ENCODE measurements at regions not wholly inside any gene's neighbourhood (a gene's known extent, or its start where the extent isn't known, plus 50 kb on each side); places are given as distances from the start of the nearest gene placed in this dataset.

- TF ChIP-seq EGR1 (IDR thresholded peaks at IDR 0.05; ENCODE audit: low read depth in 2 of 2), result peak in 1 of 2 donors; percentile 41
- peak; percentile 17 to 49 for TF ChIP-seq JUND (IDR thresholded peaks at IDR 0.05)
- no peak for TF ChIP-seq HNF4A (conservative IDR thresholded peaks at IDR 0.05)
- TF ChIP-seq GABPA (IDR thresholded peaks at IDR 0.05 in 1 of 2, conservative IDR thresholded peaks at IDR 0.05 in 1 of 2), result no peak
- H3K9me3 ChIP-seq (ENCODE audit: control insufficient read depth in 4 of 4, low read length in 3 of 4), result no peaks in the 10 kb centered on the region
- peak overlapping the region in 1 of 3 donors; percentile 43 for H3K4me3 ChIP-seq (ENCODE audit: low read depth in 1 of 3, low read length in 3 of 3)
- H3K36me3 ChIP-seq (ENCODE audit: control insufficient read depth in 4 of 4, insufficient read depth in 3 of 4, low read depth in 1 of 4, low read length in 3 of 4), result no peaks in the 10 kb centered on the region
- WGBS, result 21% methylated on average over 7 of the region's 7 CpGs
- H3K9ac ChIP-seq (ENCODE audit: low read depth in 1 of 2, low read length in 2 of 2), result peak overlapping the region; percentile 3 to 80
- no peak for DNase-seq (ENCODE audit: low spot score)
- H3K27ac ChIP-seq (ENCODE audit: low read depth in 1 of 2, low read length in 2 of 2), result peak overlapping the region; percentile 93 to 98
- H3K4me1 ChIP-seq (ENCODE audit: control insufficient read depth in 4 of 4, insufficient read depth in 4 of 4, low read length in 3 of 4), result peaks cover 6 to 19% (median 14%) of the 10 kb centered on the region in 4 donors
- no peaks in the 10 kb centered on the region for H3K27me3 ChIP-seq (ENCODE audit: control insufficient read depth in 4 of 4, insufficient read depth in 4 of 4, low read length in 3 of 4)
Measured at GRCh38 chr13:24075137-24075975, 85.2 kb upstream of the SPATA13 start.

- DNase-seq (ENCODE audit: low spot score), result no peak
- H3K4me3 ChIP-seq (ENCODE audit: low read depth in 1 of 3, low read length in 3 of 3), result peak overlapping the region in 1 of 3 donors; percentile 43
- 20% methylated on average over 3 of the region's 3 CpGs for WGBS
Measured at GRCh38 chr13:24076109-24076508, 84.4 kb upstream of the SPATA13 start.

More at GRCh38 chr13:24076109-24076508, 84.4 kb upstream of the SPATA13 start:
- H3K9ac ChIP-seq (ENCODE audit: low read depth in 1 of 2, low read length in 2 of 2), result peak overlapping the region; percentile 3 to 80
- peak overlapping the region; percentile 93 to 98 for H3K27ac ChIP-seq (ENCODE audit: low read depth in 1 of 2, low read length in 2 of 2)
- no peaks in the 10 kb centered on the region for H3K36me3 ChIP-seq (ENCODE audit: control insufficient read depth in 4 of 4, insufficient read depth in 3 of 4, low read depth in 1 of 4, low read length in 3 of 4)
- H3K9me3 ChIP-seq (ENCODE audit: control insufficient read depth in 4 of 4, low read length in 3 of 4), result no peaks in the 10 kb centered on the region
- H3K27me3 ChIP-seq (ENCODE audit: control insufficient read depth in 4 of 4, insufficient read depth in 4 of 4, low read length in 3 of 4), result no peaks in the 10 kb centered on the region
- TF ChIP-seq RAD21 (IDR thresholded peaks at IDR 0.05) (peak; percentile 53 to 55), CTCF (IDR thresholded peaks at IDR 0.05; ENCODE audit: low read depth, low read length, missing input control) (no peak), JUND (IDR thresholded peaks at IDR 0.05) (peak; percentile 33 to 58), YY1 (IDR thresholded peaks at IDR 0.05) (peak; percentile 67), ZBTB33 (IDR thresholded peaks at IDR 0.05) (peak; percentile 80), TAF1 (conservative IDR thresholded peaks at IDR 0.05) (no peak), REST (IDR thresholded peaks at IDR 0.05) (peak; percentile 16), SP1 (IDR thresholded peaks at IDR 0.05) (peak; percentile 72), NR2F2 (IDR thresholded peaks at IDR 0.05) (no peak), HNF4A (conservative IDR thresholded peaks at IDR 0.05) (peak; percentile 55 to 76), GABPA (IDR thresholded peaks at IDR 0.05 in 1 of 2, conservative IDR thresholded peaks at IDR 0.05 in 1 of 2) (peak in 1 of 2 donors; percentile 25), FOXA2 (IDR thresholded peaks at IDR 0.05) (peak; percentile 53), RXRA (IDR thresholded peaks at IDR 0.05) (peak; percentile 55 to 89), FOXA1 (IDR thresholded peaks at IDR 0.05) (no peak), ATF3 (IDR thresholded peaks at IDR 0.05) (peak; percentile 97), HNF4G (IDR thresholded peaks at IDR 0.05) (no peak), MAX (IDR thresholded peaks at IDR 0.05) (peak; percentile 87), EGR1 (IDR thresholded peaks at IDR 0.05; ENCODE audit: low read depth in 2 of 2) (peak; percentile 15 to 16)
- peaks cover 6 to 19% (median 14%) of the 10 kb centered on the region in 4 donors for H3K4me1 ChIP-seq (ENCODE audit: control insufficient read depth in 4 of 4, insufficient read depth in 4 of 4, low read length in 3 of 4)
